HepG2 (cell line): ENCODE measurements at regions not wholly inside any gene's neighbourhood (a gene's known extent, or its start where the extent isn't known, plus 50 kb on each side); places are given as distances from the start of the nearest gene placed in this dataset.

ENCODE experiments used
- EEA1 ChIP-seq: sonication (generic); formaldehyde crosslinking; IDR thresholded peaks from 2 replicates; pipeline ENCODE4 v1.5.1; 2020; ENCODE audit warnings: mild to moderate bottlenecking, missing genetic modification reagents, borderline replicate concordance
- EZH2 ChIP-seq: conservative IDR thresholded peaks from 2 replicates; pipeline ENCODE4 v1.6.1; 2012; ENCODE audit warnings: mild to moderate bottlenecking, low read depth, low read length, moderate library complexity
- HDAC2 ChIP-seq: sonication (generic); formaldehyde crosslinking; IDR thresholded peaks from 2 replicates; pipeline ENCODE4 v1.4.0; 2020; ENCODE audit warnings: missing genetic modification reagents
- HMGXB3 ChIP-seq: sonication (generic); formaldehyde crosslinking; IDR thresholded peaks from 2 replicates; pipeline ENCODE4 v1.4.0; 2020; ENCODE audit warnings: missing genetic modification reagents, borderline replicate concordance
- ISX ChIP-seq: sonication (generic); formaldehyde crosslinking; conservative IDR thresholded peaks from 2 replicates; pipeline ENCODE4 v1.5.0; 2020; ENCODE audit warnings: missing genetic modification reagents
- KDM5B ChIP-seq: sonication (generic); formaldehyde crosslinking; IDR thresholded peaks from 2 replicates; pipeline ENCODE4 v1.4.0; 2020; ENCODE audit warnings: missing genetic modification reagents, mild to moderate bottlenecking, borderline replicate concordance
- MED1 ChIP-seq: sonication (generic); formaldehyde crosslinking; IDR thresholded peaks from 2 replicates; pipeline ENCODE4 v1.4.0; 2020; ENCODE audit warnings: missing genetic modification reagents
- NCOA1 ChIP-seq: sonication (generic); formaldehyde crosslinking; IDR thresholded peaks from 2 replicates; pipeline ENCODE4 v1.9.0; 2021; ENCODE audit warnings: missing genetic modification reagents
- NR2F6 ChIP-seq, 2 experiments: IDR thresholded peaks; 2 replicates each; pipeline ENCODE4 v1.6.1; 2016; ENCODE audit warnings: antibody characterized with exemption in 1 of 2, mild to moderate bottlenecking in 1 of 2
- PATZ1 ChIP-seq: sonication (generic); formaldehyde crosslinking; IDR thresholded peaks from 2 replicates; pipeline ENCODE4 v1.4.0; 2020; ENCODE audit warnings: missing genetic modification reagents
- SALL1 ChIP-seq: sonication (generic); formaldehyde crosslinking; IDR thresholded peaks from 2 replicates; pipeline ENCODE4 v1.8.0; 2022; ENCODE audit warnings: mild to moderate bottlenecking, missing genetic modification reagents
- ZMYM3 ChIP-seq: sonication (generic); formaldehyde crosslinking; IDR thresholded peaks from 2 replicates; pipeline ENCODE4 v1.5.1; 2020; ENCODE audit warnings: mild to moderate bottlenecking, missing genetic modification reagents
- ZNF331 ChIP-seq: sonication (generic); formaldehyde crosslinking; IDR thresholded peaks from 2 replicates; pipeline ENCODE4 v1.4.0; 2020; ENCODE audit warnings: missing genetic modification reagents
- ZNF570 ChIP-seq: sonication (generic); formaldehyde crosslinking; IDR thresholded peaks from 2 replicates; pipeline ENCODE4 v1.4.0; 2020; ENCODE audit warnings: mild to moderate bottlenecking, missing genetic modification reagents, borderline replicate concordance
- ZNF772 ChIP-seq: sonication (generic); formaldehyde crosslinking; IDR thresholded peaks from 2 replicates; pipeline ENCODE4 v1.5.0; 2020; ENCODE audit warnings: mild to moderate bottlenecking, missing genetic modification reagents
- TF ChIP-seq, protein P1 (sequence below): IDR thresholded peaks from 2 replicates; pipeline ENCODE4 v1.6.1; 2016; ENCODE audit warnings: mild to moderate bottlenecking
- TF ChIP-seq, protein P2 (sequence below): sonication (generic); formaldehyde crosslinking; IDR thresholded peaks from 2 replicates; pipeline ENCODE4 v1.8.0; 2022; ENCODE audit warnings: missing genetic modification reagents, mild to moderate bottlenecking, borderline replicate concordance

DNA sequence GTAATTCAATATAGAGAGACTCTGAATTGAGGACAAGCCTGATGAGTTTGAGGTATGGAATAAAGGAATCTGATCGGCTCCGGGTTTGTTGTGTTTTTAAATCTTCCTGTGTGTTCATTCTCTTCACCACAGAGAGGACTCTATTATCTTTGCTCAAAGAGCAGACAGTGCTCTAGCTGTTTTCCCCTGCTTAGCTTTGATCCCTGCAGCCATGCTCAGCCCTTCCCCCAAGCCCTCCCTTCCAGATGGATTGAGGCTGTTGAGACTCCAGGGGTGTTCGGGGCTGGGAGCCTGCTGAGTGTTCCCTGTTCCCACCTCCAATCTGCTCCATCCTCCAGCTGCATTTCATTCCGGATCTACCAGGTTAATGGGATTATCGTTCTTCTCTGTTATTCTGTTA is 74.2 kb upstream of the CXADR start (continued):
- TF ChIP-seq, protein P1, sequence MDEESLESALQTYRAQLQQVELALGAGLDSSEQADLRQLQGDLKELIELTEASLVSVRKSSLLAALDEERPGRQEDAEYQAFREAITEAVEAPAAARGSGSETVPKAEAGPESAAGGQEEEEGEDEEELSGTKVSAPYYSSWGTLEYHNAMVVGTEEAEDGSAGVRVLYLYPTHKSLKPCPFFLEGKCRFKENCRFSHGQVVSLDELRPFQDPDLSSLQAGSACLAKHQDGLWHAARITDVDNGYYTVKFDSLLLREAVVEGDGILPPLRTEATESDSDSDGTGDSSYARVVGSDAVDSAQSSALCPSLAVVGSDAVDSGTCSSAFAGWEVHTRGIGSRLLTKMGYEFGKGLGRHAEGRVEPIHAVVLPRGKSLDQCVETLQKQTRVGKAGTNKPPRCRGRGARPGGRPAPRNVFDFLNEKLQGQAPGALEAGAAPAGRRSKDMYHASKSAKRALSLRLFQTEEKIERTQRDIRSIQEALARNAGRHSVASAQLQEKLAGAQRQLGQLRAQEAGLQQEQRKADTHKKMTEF (CRISPR knock-in tag) = no peak
- peak; percentile 45; the same call in 1 of the 2 replicates for TF ChIP-seq MED1 (CRISPR knock-in tag)
- TF ChIP-seq PATZ1 (CRISPR knock-in tag) = 0 out of 2 replicates have a peak, but pooled peaks have one; percentile 13
- TF ChIP-seq, protein P2, sequence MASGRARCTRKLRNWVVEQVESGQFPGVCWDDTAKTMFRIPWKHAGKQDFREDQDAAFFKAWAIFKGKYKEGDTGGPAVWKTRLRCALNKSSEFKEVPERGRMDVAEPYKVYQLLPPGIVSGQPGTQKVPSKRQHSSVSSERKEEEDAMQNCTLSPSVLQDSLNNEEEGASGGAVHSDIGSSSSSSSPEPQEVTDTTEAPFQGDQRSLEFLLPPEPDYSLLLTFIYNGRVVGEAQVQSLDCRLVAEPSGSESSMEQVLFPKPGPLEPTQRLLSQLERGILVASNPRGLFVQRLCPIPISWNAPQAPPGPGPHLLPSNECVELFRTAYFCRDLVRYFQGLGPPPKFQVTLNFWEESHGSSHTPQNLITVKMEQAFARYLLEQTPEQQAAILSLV (CRISPR knock-in tag) = no peak
- no peak for TF ChIP-seq HMGXB3 (CRISPR knock-in tag)
- TF ChIP-seq ZNF772 (CRISPR knock-in tag) = no peak
- peak; percentile 44; the same call in 1 of the 2 replicates for TF ChIP-seq HDAC2
- TF ChIP-seq NR2F6 (IDR thresholded peaks at IDR 0.05) = no peak
- TF ChIP-seq NR2F6 (CRISPR knock-in tag; IDR thresholded peaks at IDR 0.05) = no peak
- no peak for TF ChIP-seq KDM5B (CRISPR knock-in tag)
- no peak for TF ChIP-seq ZNF570 (CRISPR knock-in tag)
- TF ChIP-seq EZH2 = no peak
- peak; percentile 55; the same call in 1 of the 2 replicates for TF ChIP-seq ZMYM3
- no peak for TF ChIP-seq NCOA1 (CRISPR knock-in tag)
- peak; percentile 56; the same call in 1 of the 2 replicates for TF ChIP-seq ZNF331 (CRISPR knock-in tag)
- TF ChIP-seq SALL1 (CRISPR knock-in tag) = peak; percentile 80
- no peak for TF ChIP-seq EEA1 (CRISPR knock-in tag)
- no peak for TF ChIP-seq ISX (CRISPR knock-in tag)
